ENCODE measurements at regions not wholly inside any gene's neighbourhood (a gene's known extent, or its start where the extent isn't known, plus 50 kb on each side); places are given as distances from the start of the nearest gene placed in this dataset.

DNA sequence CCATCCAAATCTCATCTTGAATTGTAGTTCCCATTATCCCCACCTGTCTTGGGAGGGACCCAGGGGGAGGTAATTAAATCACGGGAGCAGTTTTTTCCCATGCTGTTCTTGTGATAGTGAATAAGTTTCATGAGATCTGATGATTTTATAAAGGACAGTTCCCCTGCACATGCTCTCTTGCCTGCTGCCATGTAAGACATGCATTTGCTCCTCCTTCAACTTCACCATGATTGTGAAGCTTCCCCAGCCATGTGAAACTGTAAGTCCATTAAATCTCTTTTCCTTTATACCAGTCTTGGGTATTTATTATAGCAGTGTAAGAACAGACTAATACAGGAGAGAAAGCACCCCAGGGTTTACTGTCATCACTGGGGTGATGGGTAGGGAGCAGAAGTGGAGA, 220.4 kb upstream of the NUDT4 start:
- no peaks in the 10 kb centered on the region for H3K36me3 ChIP-seq (ENCODE audit: control insufficient read depth in 2 of 2, insufficient read depth in 2 of 2, low read length in 2 of 2)
- H3K4me1 ChIP-seq (ENCODE audit: control insufficient read depth, insufficient read depth, low read length) = peaks cover 22% of the 10 kb centered on the region
- H3K9ac ChIP-seq (ENCODE audit: low read length in 2 of 2) = no peak overlapping the region
- H3K4me3 ChIP-seq (ENCODE audit: low read length in 2 of 2) = no peak overlapping the region
- no peaks in the 10 kb centered on the region for H3K9me3 ChIP-seq (ENCODE audit: control insufficient read depth in 2 of 2, low read length in 2 of 2)
- H3K27ac ChIP-seq (ENCODE audit: low read length) = peak overlapping the region; percentile 31
- no peaks in the 10 kb centered on the region for H3K27me3 ChIP-seq (ENCODE audit: control insufficient read depth in 1 of 2, insufficient read depth in 2 of 2, low read length in 2 of 2)

DNA sequence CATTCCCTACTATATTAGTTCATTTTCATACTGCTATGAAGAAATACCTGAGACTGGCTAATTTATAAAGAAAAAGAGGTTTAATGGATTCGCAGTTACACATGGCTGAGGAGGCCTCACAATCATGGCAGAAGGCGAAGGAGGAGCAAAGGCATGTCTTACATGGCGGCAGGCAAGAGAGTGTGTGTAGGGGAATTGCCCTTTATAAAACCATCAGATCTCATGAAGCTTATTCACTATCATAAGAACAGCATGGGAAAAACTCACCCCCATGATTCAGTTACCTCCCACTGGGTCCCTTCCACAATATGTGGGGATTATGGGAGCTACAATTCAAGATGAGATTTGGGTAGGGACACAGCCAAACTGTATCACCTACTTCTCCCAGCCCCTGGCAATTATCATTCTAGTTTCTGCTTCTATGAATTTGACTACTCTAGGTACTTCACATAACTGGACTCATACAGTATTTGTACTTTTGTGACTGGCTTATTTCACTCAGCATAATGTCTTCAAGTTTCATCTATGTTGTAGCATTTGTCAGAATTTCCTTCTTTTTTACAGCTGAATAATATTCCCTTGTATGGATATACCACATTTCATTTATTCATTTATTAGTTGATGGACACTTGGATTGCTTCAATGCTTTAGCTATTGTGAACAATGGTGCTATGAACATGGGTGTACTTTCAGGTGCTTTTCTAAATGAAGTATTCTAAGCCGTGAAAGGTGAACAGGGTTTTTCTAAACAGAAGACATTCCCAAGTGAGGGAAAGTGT, 219.5 kb upstream of the NUDT4 start:
- Histone ChIP-seq H3K9me3 (ENCODE audit: control insufficient read depth in 2 of 2, low read length in 2 of 2) (no peaks in the 10 kb centered on the region), H3K36me3 (ENCODE audit: control insufficient read depth in 2 of 2, insufficient read depth in 2 of 2, low read length in 2 of 2) (no peaks in the 10 kb centered on the region), H3K27me3 (ENCODE audit: control insufficient read depth in 1 of 2, insufficient read depth in 2 of 2, low read length in 2 of 2) (no peaks in the 10 kb centered on the region), H3K4me3 (ENCODE audit: low read length in 2 of 2) (no peak overlapping the region), H3K27ac (ENCODE audit: low read length) (no peak overlapping the region), H3K9ac (ENCODE audit: low read length in 2 of 2) (no peak overlapping the region), H3K4me1 (ENCODE audit: control insufficient read depth, insufficient read depth, low read length) (peaks cover 22% of the 10 kb centered on the region)

DNA sequence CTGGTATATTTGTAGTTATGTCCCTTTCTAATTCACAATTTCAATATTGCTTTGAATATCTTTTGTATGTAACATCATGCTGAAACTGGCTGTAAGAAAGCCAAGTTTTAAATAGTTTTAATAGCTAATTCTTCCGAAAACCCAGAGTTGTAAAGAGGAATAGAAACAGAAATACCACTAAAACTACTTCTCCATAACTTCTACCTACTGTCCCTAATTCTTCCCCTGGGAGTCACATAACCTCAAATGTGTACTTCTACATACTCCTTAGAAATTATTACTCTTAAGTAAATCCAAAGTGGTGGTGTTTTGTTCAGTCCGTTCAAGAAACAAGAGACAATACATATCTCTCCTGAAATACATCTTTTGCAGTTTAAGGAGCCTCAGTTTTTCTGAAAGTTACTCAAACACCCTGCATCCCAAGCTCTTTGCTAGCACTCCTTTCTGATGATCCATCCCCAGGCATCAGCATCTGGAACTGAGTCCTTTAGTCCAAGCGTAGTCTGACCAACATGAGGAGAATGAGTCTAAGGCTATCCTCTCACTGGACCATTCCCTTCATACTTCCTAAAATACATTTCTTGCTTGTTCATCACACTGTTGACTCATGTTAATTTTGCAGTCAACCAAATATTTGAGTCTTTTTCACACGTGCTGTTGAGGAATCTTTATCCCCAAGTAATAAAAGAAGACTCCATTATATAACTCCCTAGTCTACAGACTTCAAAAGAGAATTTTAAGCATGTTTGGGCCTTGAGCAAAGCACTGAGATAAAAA, 214.3 kb upstream of the NUDT4 start:
- no peak overlapping the region for H3K4me3 ChIP-seq (ENCODE audit: low read length in 2 of 2)
- H3K27ac ChIP-seq (ENCODE audit: low read length) = no peak overlapping the region
- H3K36me3 ChIP-seq (ENCODE audit: control insufficient read depth in 2 of 2, insufficient read depth in 2 of 2, low read length in 2 of 2) = no peaks in the 10 kb centered on the region
- H3K27me3 ChIP-seq (ENCODE audit: control insufficient read depth in 1 of 2, insufficient read depth in 2 of 2, low read length in 2 of 2) = no peaks in the 10 kb centered on the region
- no peak overlapping the region for H3K9ac ChIP-seq (ENCODE audit: low read length in 2 of 2)
- peaks cover 9% of the 10 kb centered on the region for H3K4me1 ChIP-seq (ENCODE audit: control insufficient read depth, insufficient read depth, low read length)
- no peaks in the 10 kb centered on the region for H3K9me3 ChIP-seq (ENCODE audit: control insufficient read depth in 2 of 2, low read length in 2 of 2)

DNA sequence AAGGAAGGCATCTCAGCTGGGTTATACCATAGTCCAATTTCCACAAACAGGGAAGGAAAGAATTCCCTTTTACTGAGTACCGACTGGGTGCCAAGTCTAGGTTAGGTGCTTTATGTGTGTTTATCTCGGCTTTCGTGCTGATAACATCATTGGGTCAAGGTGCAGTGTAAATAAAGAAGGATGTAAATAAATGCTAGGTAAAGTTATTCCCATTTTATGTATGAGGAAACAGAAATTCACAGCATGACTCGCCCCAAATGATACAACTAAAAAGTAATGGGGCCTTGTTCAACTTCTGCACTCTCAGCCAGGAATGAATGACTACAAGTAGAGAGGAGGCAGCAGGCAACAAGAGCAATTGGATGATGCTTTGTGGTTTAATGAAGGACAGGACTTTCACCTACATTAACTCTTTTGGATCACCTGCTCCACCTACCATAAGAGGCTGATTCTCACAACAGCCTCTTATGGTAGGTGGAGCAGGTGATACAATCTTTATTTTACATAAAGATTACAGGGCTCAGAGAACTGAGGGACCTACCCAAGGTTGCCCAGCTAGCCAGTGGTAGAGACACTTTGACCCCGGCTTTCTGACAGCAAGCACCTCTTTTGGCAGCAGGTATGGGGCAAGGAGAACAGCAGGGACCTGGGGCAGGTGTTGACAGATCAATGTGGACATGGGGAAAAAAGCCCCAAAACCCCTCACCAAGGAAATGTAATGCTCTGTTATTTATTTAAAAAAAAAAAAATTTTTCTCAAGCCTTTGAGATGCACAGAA, 213.4 kb upstream of the NUDT4 start:
- Histone ChIP-seq H3K27me3 (ENCODE audit: control insufficient read depth in 1 of 2, insufficient read depth in 2 of 2, low read length in 2 of 2) (no peaks in the 10 kb centered on the region), H3K4me3 (ENCODE audit: low read length in 2 of 2) (no peak overlapping the region), H3K9me3 (ENCODE audit: control insufficient read depth in 2 of 2, low read length in 2 of 2) (no peaks in the 10 kb centered on the region), H3K36me3 (ENCODE audit: control insufficient read depth in 2 of 2, insufficient read depth in 2 of 2, low read length in 2 of 2) (no peaks in the 10 kb centered on the region), H3K27ac (ENCODE audit: low read length) (no peak overlapping the region), H3K4me1 (ENCODE audit: control insufficient read depth, insufficient read depth, low read length) (peaks cover 9% of the 10 kb centered on the region), H3K9ac (ENCODE audit: low read length in 2 of 2) (no peak overlapping the region)

DNA sequence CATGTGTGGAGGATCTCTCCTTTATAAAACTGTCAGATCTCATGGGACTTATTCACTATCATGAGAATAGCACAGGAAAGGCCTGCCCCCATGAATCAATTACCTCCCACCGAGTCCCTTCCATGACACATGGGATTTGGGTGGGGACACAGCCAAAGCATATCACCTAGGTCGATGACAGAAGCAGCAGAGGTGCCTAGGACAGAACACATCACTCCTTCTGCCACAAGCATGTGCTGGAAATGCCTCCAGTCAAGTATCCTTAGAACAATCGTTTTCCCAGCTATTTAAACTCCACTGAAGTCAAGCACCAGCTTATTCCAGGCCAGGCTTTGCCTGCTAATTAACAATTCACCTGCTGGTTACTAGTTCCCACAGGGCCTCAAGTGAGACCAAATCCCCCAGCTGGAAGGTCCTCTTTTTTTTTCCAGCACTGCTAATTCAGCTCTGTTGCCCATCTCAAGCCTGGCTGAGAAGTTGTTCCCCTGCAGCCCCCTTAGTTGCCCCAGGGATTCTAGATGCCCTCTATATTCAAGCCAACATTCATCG, 212.3 kb upstream of the NUDT4 start:
- H3K27ac ChIP-seq (ENCODE audit: low read length) = no peak overlapping the region
- H3K27me3 ChIP-seq (ENCODE audit: control insufficient read depth in 1 of 2, insufficient read depth in 2 of 2, low read length in 2 of 2) = no peaks in the 10 kb centered on the region
- peaks cover 9% of the 10 kb centered on the region for H3K4me1 ChIP-seq (ENCODE audit: control insufficient read depth, insufficient read depth, low read length)
- H3K36me3 ChIP-seq (ENCODE audit: control insufficient read depth in 2 of 2, insufficient read depth in 2 of 2, low read length in 2 of 2) = no peaks in the 10 kb centered on the region
- no peaks in the 10 kb centered on the region for H3K9me3 ChIP-seq (ENCODE audit: control insufficient read depth in 2 of 2, low read length in 2 of 2)
- no peak overlapping the region for H3K4me3 ChIP-seq (ENCODE audit: low read length in 2 of 2)
- no peak overlapping the region for H3K9ac ChIP-seq (ENCODE audit: low read length in 2 of 2)

DNA sequence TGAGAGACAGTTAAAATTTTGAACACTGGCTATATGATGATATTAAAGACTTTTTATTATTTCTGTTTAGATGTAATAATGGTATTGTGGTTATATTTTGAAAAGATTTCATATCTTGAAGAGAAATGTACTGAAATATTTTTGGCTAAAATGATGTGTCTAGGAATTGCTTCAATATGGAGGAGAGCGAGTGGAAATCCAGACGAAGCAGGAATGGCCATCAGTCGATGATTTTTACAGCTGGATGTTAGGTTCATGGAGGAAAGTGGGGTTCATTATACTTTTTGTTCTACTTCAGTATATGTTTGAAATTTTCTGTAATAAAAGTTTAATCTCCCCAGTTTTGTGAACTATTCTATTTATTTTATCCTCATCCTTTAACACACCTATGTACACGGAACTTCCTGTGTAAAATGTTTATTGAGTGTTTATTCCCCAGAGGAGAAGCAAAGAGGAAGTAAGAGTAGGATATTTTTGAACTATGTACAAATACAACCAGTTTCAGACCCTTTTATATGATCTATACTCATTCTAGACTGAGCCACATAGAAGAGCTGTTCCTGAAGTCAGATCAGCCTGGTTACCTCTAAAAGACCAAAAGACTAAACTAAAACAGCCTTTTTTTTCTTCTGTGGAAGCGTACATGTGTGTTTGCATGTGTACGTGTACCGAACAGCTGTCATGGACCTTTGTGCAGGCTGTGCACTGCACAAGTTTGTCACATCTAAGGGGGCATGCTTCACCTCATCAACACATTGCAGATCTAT, 211.0 kb upstream of the NUDT4 start:
- H3K9me3 ChIP-seq (ENCODE audit: control insufficient read depth in 2 of 2, low read length in 2 of 2) = no peaks in the 10 kb centered on the region
- H3K4me1 ChIP-seq (ENCODE audit: control insufficient read depth, insufficient read depth, low read length) = peaks cover 9% of the 10 kb centered on the region
- no peaks in the 10 kb centered on the region for H3K27me3 ChIP-seq (ENCODE audit: control insufficient read depth in 1 of 2, insufficient read depth in 2 of 2, low read length in 2 of 2)
- no peak overlapping the region for H3K9ac ChIP-seq (ENCODE audit: low read length in 2 of 2)
- no peak overlapping the region for H3K4me3 ChIP-seq (ENCODE audit: low read length in 2 of 2)
- no peak overlapping the region for H3K27ac ChIP-seq (ENCODE audit: low read length)
- H3K36me3 ChIP-seq (ENCODE audit: control insufficient read depth in 2 of 2, insufficient read depth in 2 of 2, low read length in 2 of 2) = no peaks in the 10 kb centered on the region

DNA sequence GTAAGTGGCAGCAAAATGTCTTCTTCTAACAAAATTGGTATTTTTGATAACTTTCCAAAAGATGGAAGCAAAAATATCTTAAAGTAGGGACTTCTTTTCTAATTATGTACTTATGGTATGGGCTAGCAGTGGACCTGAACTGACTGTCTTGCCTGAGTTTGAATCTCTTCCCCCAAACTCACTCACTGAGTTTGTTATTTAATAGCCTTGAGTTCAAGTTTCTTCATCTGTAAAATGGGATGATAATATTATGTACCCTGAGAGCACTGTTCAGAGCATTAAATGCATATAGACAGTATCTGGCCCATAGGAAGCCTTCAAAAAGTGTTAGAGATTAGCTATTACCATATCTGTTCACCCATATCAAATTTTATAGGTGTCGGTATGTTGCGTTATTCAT, 210.4 kb upstream of the NUDT4 start:
- no peaks in the 10 kb centered on the region for H3K27me3 ChIP-seq (ENCODE audit: control insufficient read depth in 1 of 2, insufficient read depth in 2 of 2, low read length in 2 of 2)
- no peaks in the 10 kb centered on the region for H3K9me3 ChIP-seq (ENCODE audit: control insufficient read depth in 2 of 2, low read length in 2 of 2)
- H3K27ac ChIP-seq (ENCODE audit: low read length) = no peak overlapping the region
- H3K9ac ChIP-seq (ENCODE audit: low read length in 2 of 2) = no peak overlapping the region
- H3K36me3 ChIP-seq (ENCODE audit: control insufficient read depth in 2 of 2, insufficient read depth in 2 of 2, low read length in 2 of 2) = no peaks in the 10 kb centered on the region
- H3K4me1 ChIP-seq (ENCODE audit: control insufficient read depth, insufficient read depth, low read length) = peaks cover 11% of the 10 kb centered on the region
- peak overlapping the region in 1 of 2 donors; percentile 67 for H3K4me3 ChIP-seq (ENCODE audit: low read length in 2 of 2)

DNA sequence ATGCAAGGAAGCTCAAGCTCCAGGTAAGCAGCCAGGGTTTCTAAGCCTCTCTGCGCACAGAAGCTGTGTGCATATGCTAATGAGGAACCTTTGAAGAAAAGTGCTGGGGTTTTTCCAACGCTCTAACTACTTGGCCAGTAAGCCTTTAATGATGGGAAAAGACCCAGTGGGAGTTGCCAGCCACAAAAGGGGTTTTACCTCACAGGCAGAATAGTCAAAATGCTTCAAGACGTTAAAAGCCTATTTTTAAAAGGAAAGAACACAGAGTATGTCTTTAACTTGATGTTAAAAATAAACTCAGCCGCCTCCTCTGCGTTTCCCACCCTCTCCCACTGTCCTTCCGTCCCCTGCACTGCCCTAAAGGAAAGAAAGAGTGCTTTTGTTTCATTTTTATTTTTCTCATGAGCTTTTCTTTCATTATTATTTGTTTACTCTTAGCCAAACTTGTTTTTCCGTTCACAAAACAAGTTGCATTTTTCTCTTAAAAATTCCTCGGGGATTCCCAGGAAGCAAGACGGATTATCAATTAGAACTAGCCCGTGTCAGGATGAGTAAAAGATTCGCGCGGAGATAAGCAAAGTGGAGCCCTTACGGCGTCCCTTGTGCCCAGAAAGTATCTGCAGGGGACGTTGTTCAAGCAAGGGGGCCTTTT, 209.8 kb upstream of the NUDT4 start:
- H3K4me3 ChIP-seq (ENCODE audit: low read length in 2 of 2) = peak overlapping the region; percentile 56 to 67
- H3K27me3 ChIP-seq (ENCODE audit: control insufficient read depth in 1 of 2, insufficient read depth in 2 of 2, low read length in 2 of 2) = no peaks in the 10 kb centered on the region
- H3K4me1 ChIP-seq (ENCODE audit: control insufficient read depth, insufficient read depth, low read length) = peaks cover 18% of the 10 kb centered on the region
- no peaks in the 10 kb centered on the region for H3K36me3 ChIP-seq (ENCODE audit: control insufficient read depth in 2 of 2, insufficient read depth in 2 of 2, low read length in 2 of 2)
- peak overlapping the region; percentile 17 to 51 for H3K9ac ChIP-seq (ENCODE audit: low read length in 2 of 2)
- no peaks in the 10 kb centered on the region for H3K9me3 ChIP-seq (ENCODE audit: control insufficient read depth in 2 of 2, low read length in 2 of 2)
- no peak overlapping the region for H3K27ac ChIP-seq (ENCODE audit: low read length)

DNA sequence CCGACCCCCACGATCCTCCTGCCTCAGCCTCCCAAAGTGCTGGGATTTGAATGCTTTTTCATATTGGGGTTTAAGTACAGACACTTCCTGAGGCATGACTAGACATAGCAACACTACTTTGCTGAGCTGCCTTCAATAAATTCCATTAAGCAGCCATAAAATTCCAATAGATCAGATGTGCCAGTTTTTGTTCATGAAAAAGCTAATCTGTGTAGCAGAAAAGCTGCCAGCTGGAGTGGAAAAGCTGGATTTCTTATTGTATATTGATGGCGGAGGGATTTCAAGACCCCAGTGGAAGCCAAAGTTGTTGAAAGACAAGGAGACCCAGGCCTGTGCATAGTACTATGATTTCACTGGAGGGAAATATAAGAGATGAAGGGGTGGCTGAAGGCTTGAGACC, 209.0 kb upstream of the NUDT4 start:
- H3K9ac ChIP-seq (ENCODE audit: low read length in 2 of 2) = no peak overlapping the region
- no peaks in the 10 kb centered on the region for H3K36me3 ChIP-seq (ENCODE audit: control insufficient read depth in 2 of 2, insufficient read depth in 2 of 2, low read length in 2 of 2)
- no peaks in the 10 kb centered on the region for H3K27me3 ChIP-seq (ENCODE audit: control insufficient read depth in 1 of 2, insufficient read depth in 2 of 2, low read length in 2 of 2)
- H3K27ac ChIP-seq (ENCODE audit: low read length) = no peak overlapping the region
- H3K4me1 ChIP-seq (ENCODE audit: control insufficient read depth, insufficient read depth, low read length) = peaks cover 26% of the 10 kb centered on the region
- H3K9me3 ChIP-seq (ENCODE audit: control insufficient read depth in 2 of 2, low read length in 2 of 2) = no peaks in the 10 kb centered on the region
- no peak overlapping the region for H3K4me3 ChIP-seq (ENCODE audit: low read length in 2 of 2)

DNA sequence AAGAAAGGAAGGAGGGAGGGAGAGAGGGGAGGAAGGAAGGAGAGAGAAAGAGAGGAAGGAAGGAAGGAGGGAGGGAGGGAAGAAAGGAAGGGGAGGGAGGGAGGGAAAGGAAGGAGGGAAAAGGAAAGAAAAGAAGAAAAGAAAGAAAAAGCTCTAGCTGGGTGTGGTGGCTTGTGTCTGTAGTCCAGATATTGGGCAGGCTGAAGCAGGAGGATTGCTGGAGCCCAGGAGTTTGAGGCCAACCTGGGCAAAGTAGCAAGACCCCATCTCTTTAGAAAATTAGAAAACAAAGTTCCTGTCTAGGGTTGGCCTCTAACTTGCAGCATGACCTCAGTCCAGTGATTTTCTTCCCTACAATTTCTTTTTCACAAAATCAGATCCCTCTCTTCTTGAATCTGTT, 208.2 kb upstream of the NUDT4 start:
- Histone ChIP-seq H3K27me3 (ENCODE audit: control insufficient read depth in 1 of 2, insufficient read depth in 2 of 2, low read length in 2 of 2) (no peaks in the 10 kb centered on the region), H3K4me3 (ENCODE audit: low read length in 2 of 2) (no peak overlapping the region), H3K9ac (ENCODE audit: low read length in 2 of 2) (no peak overlapping the region), H3K9me3 (ENCODE audit: control insufficient read depth in 2 of 2, low read length in 2 of 2) (no peaks in the 10 kb centered on the region), H3K27ac (ENCODE audit: low read length) (no peak overlapping the region), H3K36me3 (ENCODE audit: control insufficient read depth in 2 of 2, insufficient read depth in 2 of 2, low read length in 2 of 2) (no peaks in the 10 kb centered on the region), H3K4me1 (ENCODE audit: control insufficient read depth, insufficient read depth, low read length) (peaks cover 30% of the 10 kb centered on the region)
